Neural cell (in vitro differentiated cells): ENCODE measurements at regions not wholly inside any gene's neighbourhood (a gene's known extent, or its start where the extent isn't known, plus 50 kb on each side); places are given as distances from the start of the nearest gene placed in this dataset.

Experiments
- H2AFZ ChIP-seq: fragments of 200-600, 300-800 bp; sonication (generic), shearing (Covaris generic); 2 replicates; pipeline ENCODE4 v1.6.0; 2014; ENCODE audit warnings: low read depth, mild to moderate bottlenecking, antibody characterized with exemption, low read length, moderate library complexity
- H3F3A ChIP-seq: fragments of 200-600 bp; shearing (Covaris generic); 2 replicates; pipeline ENCODE4 v1.6.1; 2016; ENCODE audit warnings: mild to moderate bottlenecking, moderate library complexity, mixed read lengths, antibody characterized with exemption, low read length; ENCODE audit not compliant: insufficient read depth, poor library complexity, severe bottlenecking
- H3K27ac ChIP-seq: fragments of 200-600, 300-800 bp; sonication (generic), shearing (Covaris generic); 2 replicates; pipeline ENCODE4 v1.5.1; 2014; ENCODE audit warnings: mild to moderate bottlenecking, low read length, moderate library complexity
- H3K27me3 ChIP-seq: fragments of 300-800, 200-600 bp; sonication (generic), shearing (Covaris generic); 2 replicates; pipeline ENCODE4 v1.6.0; 2014; ENCODE audit warnings: mild to moderate bottlenecking, low read depth, low read length, moderate library complexity; ENCODE audit not compliant: insufficient read depth
- H3K36me3 ChIP-seq: fragments of 300-800, 200-600 bp; sonication (generic), shearing (Covaris generic); 2 replicates; pipeline ENCODE4 v1.5.1; 2014; ENCODE audit warnings: mild to moderate bottlenecking, antibody characterized with exemption, low read length, moderate library complexity; ENCODE audit not compliant: insufficient read depth
- H3K4me2 ChIP-seq: fragments of 300-800, 200-600 bp; sonication (generic), shearing (Covaris generic); 2 replicates; pipeline ENCODE4 v1.6.0; 2014; ENCODE audit warnings: mild to moderate bottlenecking, low read length
- H3K4me3 ChIP-seq: fragments of 300-800, 200-600 bp; sonication (generic), shearing (Covaris generic); 2 replicates; pipeline ENCODE4 v1.5.1; 2014; ENCODE audit warnings: mild to moderate bottlenecking, low read length, moderate library complexity
- H3K79me2 ChIP-seq: fragments of 200-600 bp; shearing (Covaris generic); replicated peaks from 2 replicates; pipeline ENCODE4 v1.6.0; 2014; ENCODE audit warnings: mild to moderate bottlenecking, low read length, moderate library complexity; ENCODE audit not compliant: insufficient read depth
- H3K9ac ChIP-seq: fragments of 300-800, 200-600 bp; sonication (generic), shearing (Covaris generic); 2 replicates; pipeline ENCODE4 v1.6.1; 2016; ENCODE audit warnings: mild to moderate bottlenecking, low read length, mixed read lengths
- H3K9me2 ChIP-seq: fragments of 200-600 bp; shearing (Covaris generic); 2 replicates; pipeline ENCODE4 v1.6.1; 2016; ENCODE audit warnings: mild to moderate bottlenecking, low read length, mixed read lengths; ENCODE audit not compliant: insufficient read depth
- H3K9me3 ChIP-seq: fragments of 200-600, 300-800 bp; sonication (generic), shearing (Covaris generic); 2 replicates; pipeline ENCODE4 v1.6.1; 2016; ENCODE audit warnings: mild to moderate bottlenecking, mixed run types, low read length, moderate library complexity, mixed read lengths
- H4K20me1 ChIP-seq: fragments of 200-600 bp; shearing (Covaris generic); 2 replicates; pipeline ENCODE4 v1.6.1; 2016; ENCODE audit warnings: mild to moderate bottlenecking, mixed run types; ENCODE audit not compliant: insufficient read depth
- EP300 ChIP-seq: fragments of 450-650 bp; conservative IDR thresholded peaks from 2 replicates; pipeline ENCODE4 v1.6.1; 2014; ENCODE audit warnings: antibody characterized with exemption, mild to moderate bottlenecking, moderate library complexity; ENCODE audit not compliant: poor library complexity, severe bottlenecking
- EZH2 ChIP-seq: fragments of 200-600, 300-800 bp; shearing (Covaris generic), sonication (generic); IDR thresholded peaks from 2 replicates; pipeline ENCODE4 v1.6.1; 2014; ENCODE audit warnings: antibody characterized with exemption, low read length, borderline replicate concordance, mild to moderate bottlenecking; ENCODE audit not compliant: insufficient read depth, poor library complexity, severe bottlenecking
- MXI1 ChIP-seq: fragments of 450-650 bp; conservative IDR thresholded peaks from 2 replicates; pipeline ENCODE4 v1.6.1; 2014; ENCODE audit warnings: antibody characterized with exemption, mild to moderate bottlenecking; ENCODE audit not compliant: poor library complexity, severe bottlenecking
- POLR2AphosphoS5 ChIP-seq: IDR thresholded peaks from 2 replicates; pipeline ENCODE4 v1.6.1; 2012
- RAD21 ChIP-seq: fragments of 450-650 bp; conservative IDR thresholded peaks from 2 replicates; pipeline ENCODE4 v1.6.1; 2014; ENCODE audit warnings: antibody characterized with exemption, mild to moderate bottlenecking, moderate library complexity
- SMC3 ChIP-seq: fragments of 450-650 bp; conservative IDR thresholded peaks from 2 replicates; pipeline ENCODE4 v1.6.1; 2014; ENCODE audit warnings: antibody characterized with exemption, mild to moderate bottlenecking, moderate library complexity; ENCODE audit not compliant: poor library complexity
- TAF1 ChIP-seq: IDR thresholded peaks from 2 replicates; pipeline ENCODE4 v1.6.1; 2012; ENCODE audit warnings: low read depth
- TF ChIP-seq, protein P1 (sequence below): IDR thresholded peaks from 2 replicates; pipeline ENCODE4 v1.6.1; 2012; ENCODE audit warnings: borderline replicate concordance
- TF ChIP-seq, protein P2 (sequence below): fragments of 450-650 bp; IDR thresholded peaks from 2 replicates; pipeline ENCODE4 v1.5.1; 2014; ENCODE audit warnings: antibody characterized with exemption, mild to moderate bottlenecking, moderate library complexity; ENCODE audit not compliant: poor library complexity, severe bottlenecking

DNA sequence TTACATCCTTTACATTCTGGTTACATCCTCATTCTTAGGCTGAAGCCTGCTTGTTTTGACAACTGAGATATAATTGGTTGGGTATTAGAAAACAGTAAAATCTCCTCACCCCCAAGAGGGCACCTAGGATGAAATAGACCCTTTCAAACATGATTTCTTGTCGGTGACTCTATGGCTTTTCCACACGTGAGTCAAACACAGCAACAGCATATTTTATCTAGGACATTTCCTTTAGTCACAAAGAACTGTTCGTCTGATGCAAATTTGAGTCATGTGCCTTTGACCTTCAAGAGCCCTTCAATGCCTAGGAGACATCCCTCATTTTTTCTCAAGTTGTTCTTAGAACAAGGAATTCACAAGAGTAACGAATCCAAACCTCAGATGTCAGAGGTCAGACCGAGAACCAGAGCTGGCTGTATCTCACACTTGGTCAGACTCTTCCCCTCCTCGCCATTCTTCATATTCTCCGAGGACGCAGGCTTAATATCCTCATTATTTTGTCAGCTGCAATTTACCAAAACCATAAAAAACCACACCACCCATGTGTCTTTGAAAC, 60.5 kb upstream of the ALKAL2 start:
- no peak overlapping the region for H3K4me3 ChIP-seq
- H3F3A ChIP-seq, result no peaks in the 10 kb centered on the region
- H2AFZ ChIP-seq, result no peak overlapping the region
- no peak overlapping the region for H3K4me2 ChIP-seq
- no peaks in the 10 kb centered on the region for H4K20me1 ChIP-seq
- H3K9me2 ChIP-seq, result no peaks in the 10 kb centered on the region
- no peaks in the 10 kb centered on the region for H3K27me3 ChIP-seq
- H3K9ac ChIP-seq, result no peak overlapping the region
- H3K36me3 ChIP-seq, result no peaks in the 10 kb centered on the region
- no peaks in the 10 kb centered on the region for H3K79me2 ChIP-seq
- no peaks in the 10 kb centered on the region for H3K9me3 ChIP-seq
- no peak for TF ChIP-seq SMC3
- TF ChIP-seq EZH2, result no peak
- TF ChIP-seq MXI1, result no peak
- no peak for TF ChIP-seq TAF1
- TF ChIP-seq, protein P1, sequence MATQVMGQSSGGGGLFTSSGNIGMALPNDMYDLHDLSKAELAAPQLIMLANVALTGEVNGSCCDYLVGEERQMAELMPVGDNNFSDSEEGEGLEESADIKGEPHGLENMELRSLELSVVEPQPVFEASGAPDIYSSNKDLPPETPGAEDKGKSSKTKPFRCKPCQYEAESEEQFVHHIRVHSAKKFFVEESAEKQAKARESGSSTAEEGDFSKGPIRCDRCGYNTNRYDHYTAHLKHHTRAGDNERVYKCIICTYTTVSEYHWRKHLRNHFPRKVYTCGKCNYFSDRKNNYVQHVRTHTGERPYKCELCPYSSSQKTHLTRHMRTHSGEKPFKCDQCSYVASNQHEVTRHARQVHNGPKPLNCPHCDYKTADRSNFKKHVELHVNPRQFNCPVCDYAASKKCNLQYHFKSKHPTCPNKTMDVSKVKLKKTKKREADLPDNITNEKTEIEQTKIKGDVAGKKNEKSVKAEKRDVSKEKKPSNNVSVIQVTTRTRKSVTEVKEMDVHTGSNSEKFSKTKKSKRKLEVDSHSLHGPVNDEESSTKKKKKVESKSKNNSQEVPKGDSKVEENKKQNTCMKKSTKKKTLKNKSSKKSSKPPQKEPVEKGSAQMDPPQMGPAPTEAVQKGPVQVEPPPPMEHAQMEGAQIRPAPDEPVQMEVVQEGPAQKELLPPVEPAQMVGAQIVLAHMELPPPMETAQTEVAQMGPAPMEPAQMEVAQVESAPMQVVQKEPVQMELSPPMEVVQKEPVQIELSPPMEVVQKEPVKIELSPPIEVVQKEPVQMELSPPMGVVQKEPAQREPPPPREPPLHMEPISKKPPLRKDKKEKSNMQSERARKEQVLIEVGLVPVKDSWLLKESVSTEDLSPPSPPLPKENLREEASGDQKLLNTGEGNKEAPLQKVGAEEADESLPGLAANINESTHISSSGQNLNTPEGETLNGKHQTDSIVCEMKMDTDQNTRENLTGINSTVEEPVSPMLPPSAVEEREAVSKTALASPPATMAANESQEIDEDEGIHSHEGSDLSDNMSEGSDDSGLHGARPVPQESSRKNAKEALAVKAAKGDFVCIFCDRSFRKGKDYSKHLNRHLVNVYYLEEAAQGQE, result no peak
- no peak for TF ChIP-seq POLR2AphosphoS5
- TF ChIP-seq, protein P2, sequence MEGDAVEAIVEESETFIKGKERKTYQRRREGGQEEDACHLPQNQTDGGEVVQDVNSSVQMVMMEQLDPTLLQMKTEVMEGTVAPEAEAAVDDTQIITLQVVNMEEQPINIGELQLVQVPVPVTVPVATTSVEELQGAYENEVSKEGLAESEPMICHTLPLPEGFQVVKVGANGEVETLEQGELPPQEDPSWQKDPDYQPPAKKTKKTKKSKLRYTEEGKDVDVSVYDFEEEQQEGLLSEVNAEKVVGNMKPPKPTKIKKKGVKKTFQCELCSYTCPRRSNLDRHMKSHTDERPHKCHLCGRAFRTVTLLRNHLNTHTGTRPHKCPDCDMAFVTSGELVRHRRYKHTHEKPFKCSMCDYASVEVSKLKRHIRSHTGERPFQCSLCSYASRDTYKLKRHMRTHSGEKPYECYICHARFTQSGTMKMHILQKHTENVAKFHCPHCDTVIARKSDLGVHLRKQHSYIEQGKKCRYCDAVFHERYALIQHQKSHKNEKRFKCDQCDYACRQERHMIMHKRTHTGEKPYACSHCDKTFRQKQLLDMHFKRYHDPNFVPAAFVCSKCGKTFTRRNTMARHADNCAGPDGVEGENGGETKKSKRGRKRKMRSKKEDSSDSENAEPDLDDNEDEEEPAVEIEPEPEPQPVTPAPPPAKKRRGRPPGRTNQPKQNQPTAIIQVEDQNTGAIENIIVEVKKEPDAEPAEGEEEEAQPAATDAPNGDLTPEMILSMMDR, result no peak
- TF ChIP-seq EP300, result no peak
- TF ChIP-seq RAD21, result no peak
- no peak overlapping the region for H3K27ac ChIP-seq

DNA sequence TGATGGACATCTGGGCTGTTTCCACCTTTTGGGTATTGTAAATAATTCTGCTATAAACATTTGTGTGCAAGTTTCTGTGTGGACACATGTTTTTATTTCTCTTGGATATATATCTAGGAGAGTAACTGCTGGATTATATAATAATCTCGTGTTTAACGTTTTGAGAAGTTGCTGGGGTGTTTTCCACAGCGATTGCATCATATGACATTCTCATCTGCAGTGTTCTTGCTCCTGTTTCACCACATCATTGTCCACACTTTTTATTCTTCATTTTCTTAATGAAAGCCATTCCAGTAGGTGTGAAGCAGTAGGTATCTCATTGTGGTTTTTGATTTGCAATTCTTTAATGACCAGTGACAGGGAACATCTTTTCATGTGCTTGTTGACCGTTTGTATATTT, 56.9 kb upstream of the ALKAL2 start:
- H3K79me2 ChIP-seq, result no peaks in the 10 kb centered on the region

More for the DNA sequence above, 56.9 kb upstream of the ALKAL2 start:
- Histone ChIP-seq H3K4me3 (no peak overlapping the region), H4K20me1 (no peaks in the 10 kb centered on the region), H3K27ac (no peak overlapping the region), H3K27me3 (no peaks in the 10 kb centered on the region), H2AFZ (no peak overlapping the region), H3K9me3 (no peaks in the 10 kb centered on the region), H3K4me2 (no peak overlapping the region), H3F3A (no peaks in the 10 kb centered on the region), H3K36me3 (no peaks in the 10 kb centered on the region), H3K9ac (no peak overlapping the region), H3K9me2 (no peaks in the 10 kb centered on the region)
- TF ChIP-seq EZH2 (no peak), MXI1 (no peak), EP300 (no peak), SMC3 (no peak), TAF1 (no peak), RAD21 (no peak)
- TF ChIP-seq, protein P1, result no peak
- TF ChIP-seq, protein P2, result no peak
